ENCODE measurements at regions not wholly inside any gene's neighbourhood (a gene's known extent, or its start where the extent isn't known, plus 50 kb on each side); places are given as distances from the start of the nearest gene placed in this dataset.

- DNase-seq = no peak
Measured at GRCh38 chr2:133948610-133949290, 305.1 kb upstream of the MGAT5 start.

GRCh38 chr2:133949595-133949994 is 304.3 kb upstream of the MGAT5 start:
- DNase-seq = no peak

- no peak for DNase-seq
Measured at GRCh38 chr2:133951209-133951608, 302.7 kb upstream of the MGAT5 start.

GRCh38 chr2:133952420-133952819 is 301.5 kb upstream of the MGAT5 start:
- no peak for DNase-seq

GRCh38 chr2:133952896-133953295 is 301.0 kb upstream of the MGAT5 start:
- no peak for DNase-seq

GRCh38 chr2:133953524-133953923 is 300.3 kb upstream of the MGAT5 start:
- no peak for DNase-seq

- no peak for DNase-seq
Measured at GRCh38 chr2:133954636-133955035, 299.2 kb upstream of the MGAT5 start.

GRCh38 chr2:133955169-133955568 is 298.7 kb upstream of the MGAT5 start:
- DNase-seq = no peak

- DNase-seq = no peak
Measured at GRCh38 chr2:133956434-133956935, 297.4 kb upstream of the MGAT5 start.

- DNase-seq = no peak
Measured at GRCh38 chr2:133957724-133958480, 296.0 kb upstream of the MGAT5 start.

- no peak for DNase-seq
Measured at GRCh38 chr2:133959066-133959465, 294.8 kb upstream of the MGAT5 start.

GRCh38 chr2:133966720-133967304 is 287.1 kb upstream of the MGAT5 start:
- DNase-seq = no peak

- DNase-seq = no peak
Measured at GRCh38 chr2:133967326-133967725, 286.5 kb upstream of the MGAT5 start.

GRCh38 chr2:133968446-133968845 is 285.4 kb upstream of the MGAT5 start:
- DNase-seq = no peak

- DNase-seq = no peak
Measured at GRCh38 chr2:133970641-133971040, 283.2 kb upstream of the MGAT5 start.

GRCh38 chr2:133972297-133972696 is 281.6 kb upstream of the MGAT5 start:
- no peak for DNase-seq

- no peak for DNase-seq
Measured at GRCh38 chr2:133972786-133973185, 281.1 kb upstream of the MGAT5 start.

GRCh38 chr2:133974353-133974752 is 279.5 kb upstream of the MGAT5 start:
- DNase-seq = no peak

GRCh38 chr2:133975135-133975534 is 278.7 kb upstream of the MGAT5 start:
- no peak for DNase-seq

- DNase-seq = no peak
Measured at GRCh38 chr2:133975676-133976428, 278.0 kb upstream of the MGAT5 start.

GRCh38 chr2:133976659-133977058 is 277.2 kb upstream of the MGAT5 start:
- no peak for DNase-seq

- DNase-seq = no peak
Measured at GRCh38 chr2:133977405-133977804, 276.5 kb upstream of the MGAT5 start.

- no peak for DNase-seq
Measured at GRCh38 chr2:133982256-133982655, 271.6 kb upstream of the MGAT5 start.

Data from NCI-H345 (cell line).